WERI-Rb-1 (cell line): ENCODE measurements at regions not wholly inside any gene's neighbourhood (a gene's known extent, or its start where the extent isn't known, plus 50 kb on each side); places are given as distances from the start of the nearest gene placed in this dataset.

ENCODE experiments used
- DNase-seq: peaks from one replicate; pipeline ENCODE4 v3.0.0-alpha.2; 2020
- H3K27ac ChIP-seq: fragments of 250-450 bp; sonication (Bioruptor Pico); 2 replicates; pipeline ENCODE4 v1.5.1; 2020; ENCODE audit warnings: mild to moderate bottlenecking, moderate library complexity
- H3K27me3 ChIP-seq: fragments of 250-450 bp; sonication (Bioruptor Pico); 2 replicates; pipeline ENCODE4 v1.5.1; 2021; ENCODE audit warnings: mild to moderate bottlenecking, low read depth, moderate library complexity; ENCODE audit not compliant: insufficient read depth, severe bottlenecking
- H3K36me3 ChIP-seq: fragments of 250-450 bp; sonication (Bioruptor Pico); 2 replicates; pipeline ENCODE4 v1.5.1; 2020; ENCODE audit warnings: mild to moderate bottlenecking, moderate library complexity
- H3K4me3 ChIP-seq: 2 replicates; pipeline ENCODE4 v1.5.1; 2011; ENCODE audit warnings: low read depth, mild to moderate bottlenecking, control low read depth, low read length
- H3K9me3 ChIP-seq: fragments of 250-450 bp; sonication (Bioruptor Pico); 2 replicates; pipeline ENCODE4 v1.5.1; 2021; ENCODE audit warnings: mild to moderate bottlenecking, moderate library complexity; ENCODE audit not compliant: severe bottlenecking
- CTCF ChIP-seq: IDR thresholded peaks from 2 replicates; pipeline ENCODE4 v1.5.1; 2011; ENCODE audit warnings: low read depth, mild to moderate bottlenecking, control low read depth, inconsistent platforms, low read length

- H3K27me3 ChIP-seq: no peaks in the 10 kb centered on the region
- no peak overlapping the region for H3K27ac ChIP-seq
- no peak for TF ChIP-seq CTCF
- H3K9me3 ChIP-seq: no peaks in the 10 kb centered on the region
- no peaks in the 10 kb centered on the region for H3K36me3 ChIP-seq
- DNase-seq: no peak
- H3K4me3 ChIP-seq: no peak overlapping the region
Measured at GRCh38 chr2:220574038-220574437, 946.6 kb downstream of the SLC4A3 start.

GRCh38 chr2:220575963-220576362 lies 948.5 kb downstream of the SLC4A3 start:
- no peak for DNase-seq
- H3K27me3 ChIP-seq: no peaks in the 10 kb centered on the region
- H3K27ac ChIP-seq: no peak overlapping the region
- no peaks in the 10 kb centered on the region for H3K36me3 ChIP-seq
- H3K4me3 ChIP-seq: no peak overlapping the region
- H3K9me3 ChIP-seq: no peaks in the 10 kb centered on the region
- TF ChIP-seq CTCF: no peak

GRCh38 chr2:220579452-220579851 lies 952.0 kb downstream of the SLC4A3 start:
- TF ChIP-seq CTCF: no peak
- no peak overlapping the region for H3K27ac ChIP-seq
- H3K9me3 ChIP-seq: no peaks in the 10 kb centered on the region
- DNase-seq: no peak
- no peak overlapping the region for H3K4me3 ChIP-seq
- no peaks in the 10 kb centered on the region for H3K27me3 ChIP-seq
- no peaks in the 10 kb centered on the region for H3K36me3 ChIP-seq

- TF ChIP-seq CTCF: no peak
Measured at GRCh38 chr2:220580113-220580512, 952.7 kb downstream of the SLC4A3 start.

GRCh38 chr2:220583725-220584124 lies 956.3 kb downstream of the SLC4A3 start:
- Histone ChIP-seq H3K27me3 (no peaks in the 10 kb centered on the region), H3K27ac (no peak overlapping the region), H3K9me3 (no peaks in the 10 kb centered on the region), H3K36me3 (no peaks in the 10 kb centered on the region), H3K4me3 (no peak overlapping the region)
- no peak for TF ChIP-seq CTCF
- DNase-seq: no peak

More at GRCh38 chr2:220580113-220580512, 952.7 kb downstream of the SLC4A3 start:
- no peaks in the 10 kb centered on the region for H3K9me3 ChIP-seq
- no peak overlapping the region for H3K4me3 ChIP-seq
- DNase-seq: no peak
- H3K27ac ChIP-seq: no peak overlapping the region
- no peaks in the 10 kb centered on the region for H3K27me3 ChIP-seq
- H3K36me3 ChIP-seq: no peaks in the 10 kb centered on the region

- no peak for DNase-seq
- Histone ChIP-seq H3K4me3 (no peak overlapping the region), H3K9me3 (no peaks in the 10 kb centered on the region), H3K27ac (no peak overlapping the region), H3K27me3 (no peaks in the 10 kb centered on the region), H3K36me3 (no peaks in the 10 kb centered on the region)
- no peak for TF ChIP-seq CTCF
Measured at GRCh38 chr2:220585241-220585640, 957.8 kb downstream of the SLC4A3 start.
